ENCODE measurements at regions not wholly inside any gene's neighbourhood (a gene's known extent, or its start where the extent isn't known, plus 50 kb on each side); places are given as distances from the start of the nearest gene placed in this dataset.

GRCh38 chr12:30863839-30864238 is 62.7 kb upstream of the TSPAN11 start:
- H3K27ac ChIP-seq: no peak overlapping the region
- intact Hi-C loops (cut with DNase I): no loop called here
- H3K27me3 ChIP-seq: no peaks in the 10 kb centered on the region
- H3K4me3 ChIP-seq: no peak overlapping the region
- H3K36me3 ChIP-seq: no peaks in the 10 kb centered on the region
- TF ChIP-seq POLR2AphosphoS5 (IDR thresholded peaks at IDR 0.05; ENCODE audit: insufficient read depth in 1 of 2, low read depth in 1 of 2): no peak
- peak in 1 of 2 donors; percentile 69 for DNase-seq (ENCODE audit: extremely low spot score in 2 of 2)
- no peaks in the 10 kb centered on the region for H3K4me1 ChIP-seq
- H3K9me3 ChIP-seq: no peaks in the 10 kb centered on the region

GRCh38 chr12:30862486-30862885 is 64.1 kb upstream of the TSPAN11 start:
- peak in 1 of 2 donors; percentile 32 for DNase-seq (ENCODE audit: extremely low spot score in 2 of 2)

GRCh38 chr12:30859226-30859625 is 67.3 kb upstream of the TSPAN11 start:
- intact Hi-C loops (cut with DNase I): loop anchor here (10.0 kb wide), 1 partner anchor 126 kb away; no protein-coding TSS in a partner anchor
- no peaks in the 10 kb centered on the region for H3K36me3 ChIP-seq
- DNase-seq (ENCODE audit: extremely low spot score in 2 of 2): peak in 1 of 2 donors; percentile 75
- no peaks in the 10 kb centered on the region for H3K4me1 ChIP-seq
- H3K4me3 ChIP-seq: no peak overlapping the region
- no peak overlapping the region for H3K27ac ChIP-seq
- H3K27me3 ChIP-seq: no peaks in the 10 kb centered on the region
- no peaks in the 10 kb centered on the region for H3K9me3 ChIP-seq
- TF ChIP-seq POLR2A (IDR thresholded peaks at IDR 0.05) (no peak), CTCF (IDR thresholded peaks at IDR 0.05) (no peak), POLR2AphosphoS5 (IDR thresholded peaks at IDR 0.05; ENCODE audit: insufficient read depth in 1 of 2, low read depth in 1 of 2) (no peak)

More at GRCh38 chr12:30862486-30862885, 64.1 kb upstream of the TSPAN11 start:
- Histone ChIP-seq H3K4me1 (no peaks in the 10 kb centered on the region), H3K36me3 (no peaks in the 10 kb centered on the region), H3K27ac (no peak overlapping the region), H3K9me3 (no peaks in the 10 kb centered on the region), H3K4me3 (no peak overlapping the region), H3K27me3 (no peaks in the 10 kb centered on the region)
- no peak for TF ChIP-seq POLR2A (IDR thresholded peaks at IDR 0.05)
- TF ChIP-seq POLR2AphosphoS5 (IDR thresholded peaks at IDR 0.05; ENCODE audit: insufficient read depth in 1 of 2, low read depth in 1 of 2): no peak
- TF ChIP-seq CTCF (IDR thresholded peaks at IDR 0.05): no peak
- intact Hi-C loops (cut with DNase I): no loop called here

GRCh38 chr12:30858471-30858870 is 68.1 kb upstream of the TSPAN11 start:
- no peaks in the 10 kb centered on the region for H3K4me1 ChIP-seq
- TF ChIP-seq POLR2AphosphoS5 (IDR thresholded peaks at IDR 0.05; ENCODE audit: insufficient read depth in 1 of 2, low read depth in 1 of 2): no peak
- TF ChIP-seq CTCF (IDR thresholded peaks at IDR 0.05): no peak
- no peak for TF ChIP-seq POLR2A (IDR thresholded peaks at IDR 0.05)
- H3K36me3 ChIP-seq: no peaks in the 10 kb centered on the region
- H3K27me3 ChIP-seq: no peaks in the 10 kb centered on the region
- H3K27ac ChIP-seq: no peak overlapping the region
- peak in 1 of 2 donors; percentile 75 for DNase-seq (ENCODE audit: extremely low spot score in 2 of 2)
- intact Hi-C loops (cut with DNase I): loop anchor here (10.0 kb wide), 1 partner anchor 126 kb away; no protein-coding TSS in a partner anchor
- H3K9me3 ChIP-seq: no peaks in the 10 kb centered on the region
- H3K4me3 ChIP-seq: no peak overlapping the region

- Histone ChIP-seq H3K4me3 (no peak overlapping the region), H3K9me3 (no peaks in the 10 kb centered on the region), H3K27ac (no peak overlapping the region), H3K4me1 (peaks cover 5% of the 10 kb centered on the region), H3K27me3 (no peaks in the 10 kb centered on the region), H3K36me3 (no peaks in the 10 kb centered on the region)
- TF ChIP-seq POLR2AphosphoS5 (IDR thresholded peaks at IDR 0.05; ENCODE audit: insufficient read depth in 1 of 2, low read depth in 1 of 2) (no peak), POLR2A (IDR thresholded peaks at IDR 0.05) (no peak), CTCF (IDR thresholded peaks at IDR 0.05) (no peak)
- no peak for DNase-seq (ENCODE audit: extremely low spot score in 2 of 2)
- intact Hi-C loops (cut with DNase I): loop anchor here (10.0 kb wide), 1 partner anchor 131 kb away; no protein-coding TSS in a partner anchor
Observed at GRCh38 chr12:30853561-30854133, 72.9 kb upstream of the TSPAN11 start.
